Testis (tissue), 2 donors: ENCODE measurements at regions not wholly inside any gene's neighbourhood (a gene's known extent, or its start where the extent isn't known, plus 50 kb on each side); places are given as distances from the start of the nearest gene placed in this dataset.

ENCODE experiments used
- CTCF ChIP-seq, 3 experiments: fragments of 450-650 bp in 2 of 3; fragments of 200-600 bp in 1 of 3; sonication (generic) in 1 of 3; IDR thresholded peaks; one replicate each; pipeline ENCODE4 v1.5.1; 2016 to 2019; ENCODE audit warnings: antibody characterized with exemption in 3 of 3, mild to moderate bottlenecking in 2 of 3, moderate library complexity in 1 of 3
- POLR2A ChIP-seq: fragments of 450-650 bp; IDR thresholded peaks from one replicate; pipeline ENCODE4 v1.6.1; 2017; ENCODE audit warnings: antibody characterized with exemption, mild to moderate bottlenecking, moderate library complexity

GRCh38 chr22:48224332-48224731 lies 1461.9 kb downstream of the TBC1D22A start:
- no peak for TF ChIP-seq CTCF (IDR thresholded peaks at IDR 0.05)
- no peak for TF ChIP-seq POLR2A
